ENCODE measurements at regions not wholly inside any gene's neighbourhood (a gene's known extent, or its start where the extent isn't known, plus 50 kb on each side); places are given as distances from the start of the nearest gene placed in this dataset.

DNA sequence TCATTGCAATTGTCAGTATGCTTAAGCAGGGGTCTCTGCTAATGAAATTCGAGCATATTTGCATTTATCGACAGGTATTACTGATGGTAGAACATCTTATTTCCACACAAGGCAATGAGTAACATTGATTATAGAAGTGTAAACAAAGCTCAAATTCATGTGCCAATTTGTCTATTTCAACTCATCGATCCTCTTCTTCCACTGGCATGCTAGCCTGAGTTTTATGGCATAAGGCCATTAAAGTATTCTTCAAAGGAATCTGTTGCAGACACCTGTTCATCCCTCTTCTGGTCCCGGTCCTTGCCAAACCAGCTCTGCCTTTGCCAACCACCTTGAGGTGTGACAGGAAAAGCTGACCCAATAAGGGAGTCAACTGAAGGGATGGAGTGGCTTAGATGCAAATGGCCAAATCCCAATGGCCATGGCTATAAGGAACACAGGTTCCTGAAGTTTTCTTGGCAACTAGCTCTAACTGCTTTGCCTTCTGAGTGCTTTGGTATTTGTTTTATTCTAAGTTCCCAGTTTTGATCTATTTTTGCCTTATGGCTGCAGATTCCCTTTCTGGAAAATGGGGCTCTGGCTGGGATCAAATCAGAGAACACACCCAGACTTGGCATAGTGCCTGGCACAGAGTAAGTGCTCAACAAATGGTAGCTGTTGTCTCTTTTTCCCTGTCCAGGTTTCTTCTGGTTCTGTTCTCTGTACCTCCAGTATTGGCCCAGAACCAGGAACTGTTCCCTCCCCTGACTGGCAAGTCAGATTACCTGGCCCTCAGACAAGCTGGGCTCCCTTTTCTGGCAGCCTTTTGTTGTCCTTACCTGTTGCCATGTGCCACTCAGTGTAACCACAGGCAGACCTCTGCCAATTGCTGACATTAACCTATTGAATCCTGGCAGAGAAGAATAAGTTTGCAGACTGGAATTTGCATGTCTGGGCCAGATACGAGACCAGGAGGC lies 63.1 kb downstream of the RTL9 start:
- POLR2A ChIA-PET: no interaction called here
- intact Hi-C loops (cut with DNase I, micrococcal nuclease): no loop called here
- Mint-ChIP-seq H3K4me1 (ENCODE audit: low read depth) (no peaks in the 10 kb centered on the region), H3K27ac (no peak overlapping the region), H3K4me3 (no peak overlapping the region), H3K9me3 (no peaks in the 10 kb centered on the region), H3K36me3 (ENCODE audit: low read depth) (no peaks in the 10 kb centered on the region), H3K27me3 (no peaks in the 10 kb centered on the region)
- Histone ChIP-seq H3K36me3 (ENCODE audit: insufficient read depth, low read length) (no peaks in the 10 kb centered on the region), H3K4me3 (ENCODE audit: low read length) (no peak overlapping the region), H3K4me1 (ENCODE audit: insufficient read depth, low read length) (no peaks in the 10 kb centered on the region), H3K9me3 (ENCODE audit: control insufficient read depth in 1 of 2, insufficient read depth in 1 of 2, low read length in 2 of 2) (no peaks in the 10 kb centered on the region), H3K27ac (ENCODE audit: low read depth in 1 of 2, low read length in 2 of 2) (no peak overlapping the region), H3K27me3 (ENCODE audit: control insufficient read depth in 1 of 2, insufficient read depth in 2 of 2, low read length in 2 of 2) (no peaks in the 10 kb centered on the region)
- ATAC-seq (ENCODE audit: poor library complexity) (no peak), DNase-seq (no peak)
- CTCF ChIA-PET: no interaction called here
- TF ChIP-seq, protein P1, sequence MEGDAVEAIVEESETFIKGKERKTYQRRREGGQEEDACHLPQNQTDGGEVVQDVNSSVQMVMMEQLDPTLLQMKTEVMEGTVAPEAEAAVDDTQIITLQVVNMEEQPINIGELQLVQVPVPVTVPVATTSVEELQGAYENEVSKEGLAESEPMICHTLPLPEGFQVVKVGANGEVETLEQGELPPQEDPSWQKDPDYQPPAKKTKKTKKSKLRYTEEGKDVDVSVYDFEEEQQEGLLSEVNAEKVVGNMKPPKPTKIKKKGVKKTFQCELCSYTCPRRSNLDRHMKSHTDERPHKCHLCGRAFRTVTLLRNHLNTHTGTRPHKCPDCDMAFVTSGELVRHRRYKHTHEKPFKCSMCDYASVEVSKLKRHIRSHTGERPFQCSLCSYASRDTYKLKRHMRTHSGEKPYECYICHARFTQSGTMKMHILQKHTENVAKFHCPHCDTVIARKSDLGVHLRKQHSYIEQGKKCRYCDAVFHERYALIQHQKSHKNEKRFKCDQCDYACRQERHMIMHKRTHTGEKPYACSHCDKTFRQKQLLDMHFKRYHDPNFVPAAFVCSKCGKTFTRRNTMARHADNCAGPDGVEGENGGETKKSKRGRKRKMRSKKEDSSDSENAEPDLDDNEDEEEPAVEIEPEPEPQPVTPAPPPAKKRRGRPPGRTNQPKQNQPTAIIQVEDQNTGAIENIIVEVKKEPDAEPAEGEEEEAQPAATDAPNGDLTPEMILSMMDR (IDR thresholded peaks at IDR 0.05): no peak

DNA sequence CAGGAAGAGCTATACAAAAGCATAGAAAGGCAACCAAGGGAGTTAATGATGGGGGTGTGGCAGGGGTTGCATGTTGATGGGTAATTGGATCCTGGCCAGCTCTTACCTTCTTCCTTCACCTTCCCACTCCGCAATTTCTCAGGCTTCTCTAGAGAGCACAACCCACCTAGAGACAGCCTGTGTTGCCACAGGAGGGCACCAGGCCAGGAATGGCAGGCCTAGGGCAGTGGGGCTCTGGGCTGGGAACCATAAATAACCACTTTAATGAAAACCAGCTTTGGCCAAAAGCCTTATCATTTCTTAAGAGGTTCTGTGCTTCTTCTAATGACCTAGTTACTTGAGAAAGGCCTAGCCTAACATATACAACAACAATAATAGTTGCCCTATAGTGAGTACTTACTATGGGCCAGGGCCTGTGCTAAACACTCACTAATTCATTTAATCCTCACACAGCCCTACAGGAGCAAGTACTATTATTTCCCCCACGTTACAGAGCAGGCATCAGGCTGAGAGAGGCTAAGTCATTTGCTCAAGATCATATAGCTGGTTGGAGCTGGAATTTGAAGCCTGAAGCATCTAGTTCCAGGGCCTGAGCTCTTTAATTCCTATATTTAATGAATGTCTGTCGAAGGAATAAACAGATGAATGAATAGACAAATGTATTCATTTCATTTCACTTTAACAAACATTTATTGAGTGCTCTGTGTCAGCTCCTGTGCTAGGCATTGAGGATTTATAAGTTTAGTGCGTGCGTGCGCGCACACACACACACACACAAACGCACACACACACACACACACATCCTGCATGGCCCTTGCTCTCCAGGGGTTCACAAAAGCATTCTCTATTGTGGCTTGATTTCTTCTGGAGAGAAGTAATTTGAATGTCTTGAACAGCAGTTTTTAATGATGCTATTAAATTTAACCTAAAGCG lies 66.8 kb downstream of the RTL9 start:
- no peak for ATAC-seq (ENCODE audit: poor library complexity)
- DNase-seq: no peak
- Histone ChIP-seq H3K9me3 (ENCODE audit: control insufficient read depth in 1 of 2, insufficient read depth in 1 of 2, low read length in 2 of 2) (no peaks in the 10 kb centered on the region), H3K27me3 (ENCODE audit: control insufficient read depth in 1 of 2, insufficient read depth in 2 of 2, low read length in 2 of 2) (no peaks in the 10 kb centered on the region), H3K4me3 (ENCODE audit: low read length) (no peak overlapping the region), H3K27ac (ENCODE audit: low read depth in 1 of 2, low read length in 2 of 2) (no peak overlapping the region), H3K4me1 (ENCODE audit: insufficient read depth, low read length) (no peaks in the 10 kb centered on the region), H3K36me3 (ENCODE audit: insufficient read depth, low read length) (no peaks in the 10 kb centered on the region)
- intact Hi-C loops (cut with DNase I, micrococcal nuclease): no loop called here
- Mint-ChIP-seq H3K4me1 (ENCODE audit: low read depth) (no peaks in the 10 kb centered on the region), H3K4me3 (no peak overlapping the region), H3K9me3 (no peaks in the 10 kb centered on the region), H3K27ac (no peak overlapping the region), H3K36me3 (ENCODE audit: low read depth) (no peaks in the 10 kb centered on the region), H3K27me3 (no peaks in the 10 kb centered on the region)
- ChIA-PET CTCF (interaction anchor here (1.4 to 1.9 kb wide), 2 partner anchors 15 to 279 kb away, joined by 3 to 6 read pairs; no protein-coding TSS in a partner anchor), POLR2A (no interaction called here)
- TF ChIP-seq, protein P1 (IDR thresholded peaks at IDR 0.05): no peak

DNA sequence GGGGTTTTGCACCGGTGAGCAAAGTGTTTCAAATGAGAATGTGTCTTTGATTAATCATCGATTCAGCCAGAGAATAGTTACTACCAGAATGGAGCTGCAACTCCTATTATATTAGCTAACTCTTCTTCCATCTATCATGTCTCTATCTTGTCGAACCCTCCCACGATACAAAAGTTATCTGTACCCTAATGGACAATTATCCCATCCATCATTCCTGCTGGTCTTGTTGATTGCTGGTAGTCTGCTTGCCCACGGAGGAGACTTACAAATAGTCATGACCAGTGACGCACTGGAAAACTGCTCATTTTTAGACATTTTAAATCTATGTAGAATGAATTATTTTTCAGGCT lies 67.5 kb downstream of the RTL9 start:
- H3K4me1 ChIP-seq (ENCODE audit: insufficient read depth, low read length): no peaks in the 10 kb centered on the region
- ChIA-PET POLR2A (no interaction called here), CTCF (no interaction called here)
- H3K4me3 Mint-ChIP-seq: no peak overlapping the region
- H3K4me3 ChIP-seq (ENCODE audit: low read length): no peak overlapping the region
- no peak for ATAC-seq (ENCODE audit: poor library complexity)
- H3K27ac Mint-ChIP-seq: no peak overlapping the region
- H3K9me3 Mint-ChIP-seq: no peaks in the 10 kb centered on the region
- TF ChIP-seq, protein P1 (IDR thresholded peaks at IDR 0.05): no peak
- no peaks in the 10 kb centered on the region for H3K27me3 Mint-ChIP-seq
- no peaks in the 10 kb centered on the region for H3K36me3 Mint-ChIP-seq (ENCODE audit: low read depth)
- H3K36me3 ChIP-seq (ENCODE audit: insufficient read depth, low read length): no peaks in the 10 kb centered on the region
- H3K27me3 ChIP-seq (ENCODE audit: control insufficient read depth in 1 of 2, insufficient read depth in 2 of 2, low read length in 2 of 2): no peaks in the 10 kb centered on the region
- no peak for DNase-seq
- no peak overlapping the region for H3K27ac ChIP-seq (ENCODE audit: low read depth in 1 of 2, low read length in 2 of 2)
- intact Hi-C loops (cut with DNase I, micrococcal nuclease): no loop called here
- no peaks in the 10 kb centered on the region for H3K9me3 ChIP-seq (ENCODE audit: control insufficient read depth in 1 of 2, insufficient read depth in 1 of 2, low read length in 2 of 2)
- no peaks in the 10 kb centered on the region for H3K4me1 Mint-ChIP-seq (ENCODE audit: low read depth)

Measured in CD4-positive, alpha-beta T cell (primary cell).